H1 (cell line): ENCODE measurements at regions not wholly inside any gene's neighbourhood (a gene's known extent, or its start where the extent isn't known, plus 50 kb on each side); places are given as distances from the start of the nearest gene placed in this dataset.
A peak's percentile ranks its signal among the peaks of the same experiment; 100 is the strongest.

Experiments
- CTCF ChIA-PET: fragments of 300-600 bp; sonication (Branson Sonifier 250); formaldehyde crosslinking; loops from one replicate; lab custom pipeline; 2021; ENCODE audit not compliant: partially characterized antibody; lab: Charles Lee
- POLR2A ChIA-PET: fragments of 300-600 bp; sonication (Branson Sonifier 250); formaldehyde crosslinking; loops from one replicate; lab custom pipeline; 2021; ENCODE audit warnings: inconsistent platforms; ENCODE audit not compliant: partially characterized antibody; lab: Charles Lee
- DNase-seq, 2 experiments: peaks; one replicate each; pipeline versions ENCODE4 v3.0.0 to v3.0.0-alpha.2; 2010 to 2022; ENCODE audit warnings: low spot score in 2 of 2, low read depth in 1 of 2, mixed read lengths in 1 of 2
- FAIRE-seq: peaks from 2 replicates; lab custom pipeline; 2011; peaks lifted over from hg19 to GRCh38; lab: Jason Lieb, UNC
- H2AFZ ChIP-seq: 2 replicates; pipeline ENCODE4 v1.8.1; 2012; ENCODE audit warnings: low read length, inconsistent platforms
- H2AK5ac ChIP-seq: 2 replicates; pipeline ENCODE4 v1.6.1; 2013; ENCODE audit warnings: low read depth, low read length
- H2BK120ac ChIP-seq: replicated peaks from 2 replicates; pipeline ENCODE3; 2013; ENCODE audit warnings: low read depth, low read length, inconsistent platforms
- H2BK12ac ChIP-seq: 2 replicates; pipeline ENCODE4 v1.6.1; 2013; ENCODE audit warnings: low read depth, low read length
- H2BK15ac ChIP-seq: 2 replicates; pipeline ENCODE4 v1.6.1; 2013; ENCODE audit warnings: low read length
- H2BK20ac ChIP-seq: 2 replicates; pipeline ENCODE4 v1.6.1; 2013; ENCODE audit warnings: low read length
- H2BK5ac ChIP-seq: 2 replicates; pipeline ENCODE4 v1.6.1; 2013; ENCODE audit warnings: low read depth, low read length
- H3K14ac ChIP-seq: 2 replicates; pipeline ENCODE4 v1.6.1; 2013; ENCODE audit warnings: inconsistent platforms; ENCODE audit not compliant: insufficient read length
- H3K18ac ChIP-seq: 2 replicates; pipeline ENCODE4 v1.6.1; 2013; ENCODE audit warnings: low read length; ENCODE audit errors: extremely low read depth
- H3K23ac ChIP-seq: 2 replicates; pipeline ENCODE4 v1.6.1; 2013; ENCODE audit warnings: inconsistent platforms; ENCODE audit not compliant: insufficient read length
- H3K23me2 ChIP-seq: 2 replicates; pipeline ENCODE4 v1.6.1; 2013; ENCODE audit warnings: low read depth, low read length
- H3K27ac ChIP-seq: 2 replicates; pipeline ENCODE4 v1.6.1; 2011; ENCODE audit warnings: low read depth, low read length, inconsistent platforms
- H3K27me3 ChIP-seq, 4 experiments: replicated peaks in 1 of 4; 1 replicate in 1 of 4; 2 replicates in 3 of 4; pipeline versions ENCODE4 v1.6.1 to v1.8.1; 2011 to 2013; ENCODE audit warnings: low read length in 3 of 4, mild to moderate bottlenecking in 3 of 4, inconsistent platforms in 2 of 4, mixed read lengths in 2 of 4, moderate library complexity in 1 of 4; ENCODE audit not compliant: control insufficient read depth in 3 of 4, insufficient read depth in 3 of 4; ENCODE audit errors: extremely low read depth in 1 of 4
- H3K36me3 ChIP-seq, 4 experiments: 2 replicates each; pipeline versions ENCODE4 v1.6.1 to v1.8.1; 2011 to 2013; ENCODE audit warnings: mild to moderate bottlenecking in 4 of 4, low read length in 3 of 4, moderate library complexity in 2 of 4, control low read depth in 1 of 4, inconsistent platforms in 1 of 4; ENCODE audit not compliant: insufficient read depth in 4 of 4, control insufficient read depth in 2 of 4
- H3K4ac ChIP-seq: replicated peaks from 2 replicates; pipeline ENCODE3; 2013; ENCODE audit warnings: low read length, low read depth, mixed read lengths, inconsistent platforms; ENCODE audit not compliant: insufficient read length
- H3K4me1 ChIP-seq, 4 experiments: replicated peaks in 1 of 4; 1 replicate in 1 of 4; 2 replicates in 3 of 4; pipeline versions ENCODE4 v1.6.1 to v1.8.1; 2011 to 2013; ENCODE audit warnings: low read length in 3 of 4, inconsistent platforms in 2 of 4, mixed read lengths in 1 of 4; ENCODE audit not compliant: insufficient read depth in 4 of 4, control insufficient read depth in 3 of 4
- H3K4me2 ChIP-seq, 2 experiments: 2 replicates each; pipeline versions ENCODE4 v1.6.1 to v1.8.1; 2011 to 2013; ENCODE audit warnings: low read depth in 2 of 2, low read length in 2 of 2, control low read depth in 1 of 2, inconsistent platforms in 1 of 2, mild to moderate bottlenecking in 1 of 2; ENCODE audit not compliant: insufficient read depth in 1 of 2
- H3K4me3 ChIP-seq, 4 experiments: fragments of 200-600, 300-600 bp in 1 of 4; sonication (generic), shearing (Covaris generic), sonication (Bioruptor Twin) in 1 of 4; 2 replicates each; pipeline versions ENCODE4 v1.5.1 to v1.8.1; 2011 to 2016; ENCODE audit warnings: low read length in 4 of 4, low read depth in 3 of 4, control low read depth in 2 of 4, inconsistent platforms in 2 of 4, mild to moderate bottlenecking in 2 of 4, mixed read lengths in 1 of 4, moderate library complexity in 1 of 4; ENCODE audit not compliant: insufficient read depth in 2 of 4; ENCODE audit errors: extremely low read depth in 1 of 4
- H3K56ac ChIP-seq: replicated peaks from 2 replicates; pipeline ENCODE3; 2013; ENCODE audit warnings: low read depth, mild to moderate bottlenecking, mixed read lengths, low read length, inconsistent platforms; ENCODE audit not compliant: insufficient read length
- H3K79me1 ChIP-seq: 2 replicates; pipeline ENCODE4 v1.6.1; 2013; ENCODE audit warnings: low read depth, low read length, control low read depth
- H3K79me2 ChIP-seq, 2 experiments: 2 replicates each; pipeline versions ENCODE4 v1.6.1 to v1.8.1; 2012 to 2013; ENCODE audit warnings: low read length in 2 of 2, mild to moderate bottlenecking in 2 of 2, inconsistent platforms in 1 of 2; ENCODE audit not compliant: insufficient read depth in 2 of 2, control insufficient read depth in 1 of 2
- H3K9ac ChIP-seq, 4 experiments: replicated peaks in 1 of 4; 1 replicate in 1 of 4; 2 replicates in 3 of 4; pipeline versions ENCODE4 v1.6.1 to v1.8.1; 2011 to 2013; ENCODE audit warnings: low read depth in 3 of 4, low read length in 3 of 4, control low read depth in 2 of 4, mild to moderate bottlenecking in 2 of 4, moderate library complexity in 2 of 4, inconsistent platforms in 1 of 4; ENCODE audit errors: extremely low read depth in 1 of 4
- H3K9me3 ChIP-seq, 2 experiments: 2 replicates each; pipeline versions ENCODE4 v1.6.1 to v1.8.1; 2012 to 2013; ENCODE audit warnings: mild to moderate bottlenecking in 2 of 2, moderate library complexity in 2 of 2, control low read depth in 1 of 2, inconsistent platforms in 1 of 2, low read depth in 1 of 2, low read length in 1 of 2, mixed read lengths in 1 of 2; ENCODE audit not compliant: insufficient read depth in 2 of 2
- H4K20me1 ChIP-seq, 2 experiments: replicated peaks in 1 of 2; 2 replicates each; pipeline versions ENCODE3 to v1.8.1; 2011 to 2013; ENCODE audit warnings: inconsistent platforms in 2 of 2, low read length in 2 of 2, mild to moderate bottlenecking in 1 of 2; ENCODE audit not compliant: insufficient read depth in 2 of 2, control insufficient read depth in 1 of 2
- H4K5ac ChIP-seq: 2 replicates; pipeline ENCODE4 v1.6.1; 2013; ENCODE audit warnings: low read length, low read depth, mixed read lengths, inconsistent platforms; ENCODE audit not compliant: insufficient read length
- H4K8ac ChIP-seq: 2 replicates; pipeline ENCODE4 v1.8.0; 2013; ENCODE audit warnings: mild to moderate bottlenecking, moderate library complexity, low read length, inconsistent platforms; ENCODE audit not compliant: insufficient read depth; ENCODE audit errors: extremely low read depth
- H4K91ac ChIP-seq: replicated peaks from 2 replicates; pipeline ENCODE3; 2013; ENCODE audit warnings: low read length, mixed read lengths, inconsistent platforms; ENCODE audit not compliant: insufficient read length
- ASH2L ChIP-seq: fragments of 200-600, 300-600 bp; sonication (generic); IDR thresholded peaks from one replicate; pipeline ENCODE4 v1.7.1; 2017; ENCODE audit warnings: low read length
- BACH1 ChIP-seq: IDR thresholded peaks from 2 replicates; pipeline ENCODE4 v1.6.1; 2012; ENCODE audit warnings: low read length, improper control_type of control experiment
- BCL11A ChIP-seq, 2 experiments: IDR thresholded peaks; one replicate each; pipeline ENCODE4 v1.6.1; 2011; ENCODE audit warnings: low read depth in 2 of 2, low read length in 2 of 2, mild to moderate bottlenecking in 2 of 2
- CEBPB ChIP-seq: IDR thresholded peaks from 2 replicates; pipeline ENCODE4 v1.6.1; 2012; ENCODE audit warnings: low read depth, low read length
- CHD2 ChIP-seq: IDR thresholded peaks from 2 replicates; pipeline ENCODE4 v1.6.1; 2012; ENCODE audit warnings: low read length, improper control_type of control experiment
- CTCF ChIP-seq, 3 experiments: IDR thresholded peaks; 1 replicate in 2 of 3; 2 replicates in 1 of 3; pipeline versions ENCODE4 v1.5.1 to v1.6.1; 2011; ENCODE audit warnings: low read length in 3 of 3, mild to moderate bottlenecking in 3 of 3, inconsistent platforms in 2 of 3, low read depth in 1 of 3, moderate library complexity in 1 of 3; ENCODE audit not compliant: insufficient read depth in 1 of 3; ENCODE audit errors: control extremely low read depth in 1 of 3
- EP300 ChIP-seq, 2 experiments: IDR thresholded peaks; 1 replicate in 1 of 2; 2 replicates in 1 of 2; pipeline ENCODE4 v1.6.1; 2011 to 2012; ENCODE audit warnings: low read depth in 2 of 2, low read length in 2 of 2, mild to moderate bottlenecking in 2 of 2, borderline replicate concordance in 1 of 2, inconsistent platforms in 1 of 2, moderate library complexity in 1 of 2
- GTF2F1 ChIP-seq: IDR thresholded peaks from 2 replicates; pipeline ENCODE4 v1.6.1; 2012; ENCODE audit warnings: low read depth, low read length, improper control_type of control experiment, borderline replicate concordance
- RFX5 ChIP-seq: IDR thresholded peaks from 2 replicates; pipeline ENCODE4 v1.6.1; 2011; ENCODE audit warnings: low read depth, low read length, improper control_type of control experiment, borderline replicate concordance
- RNF2 ChIP-seq: fragments of 200-900, 300-1000 bp; sonication (generic); IDR thresholded peaks from 2 replicates; pipeline ENCODE4 v1.7.1; 2016; ENCODE audit warnings: borderline replicate concordance, low read depth, mild to moderate bottlenecking, antibody characterized with exemption, low read length; ENCODE audit not compliant: poor library complexity, severe bottlenecking; ENCODE audit errors: missing control alignments
- SIRT6 ChIP-seq: IDR thresholded peaks from one replicate; pipeline ENCODE4 v1.7.1; 2012; ENCODE audit warnings: low read length, inconsistent platforms
- SP1 ChIP-seq: IDR thresholded peaks from 2 replicates; pipeline ENCODE4 v1.6.1; 2011; ENCODE audit warnings: low read depth, low read length
- WGBS, 2 experiments: shearing (Covaris generic) in 1 of 2; methylation state at CpG; one replicate each; pipeline versions ENCODE4 v1.1.6 to v1.1.7; 2013 to 2015; ENCODE audit warnings: low lambda C conversion rate in 2 of 2, mixed read lengths in 2 of 2, inconsistent platforms in 1 of 2, low coverage in 1 of 2, missing lambda C conversion rate in 1 of 2; ENCODE audit not compliant: insufficient replicate concordance in 2 of 2, insufficient coverage in 1 of 2, insufficient read length in 1 of 2; ENCODE audit errors: extremely low coverage in 1 of 2, missing lambda C conversion rate in 1 of 2; 5-methylcytosine and 5-hydroxymethylcytosine counted together

GRCh38 chrX:34768290-34768689 lies 111.2 kb upstream of the TMEM47 start:
- Histone ChIP-seq H3K79me2 (no peaks in the 10 kb centered on the region), H3K23me2 (no peaks in the 10 kb centered on the region), H4K20me1 (no peaks in the 10 kb centered on the region), H3K18ac (no peak overlapping the region), H2BK12ac (no peak overlapping the region), H2AK5ac (no peak overlapping the region), H3K4ac (no peak overlapping the region), H3K36me3 (no peaks in the 10 kb centered on the region), H3K23ac (no peak overlapping the region), H2BK15ac (no peak overlapping the region), H4K8ac (no peak overlapping the region), H3K79me1 (no peaks in the 10 kb centered on the region), H3K27me3 (no peaks in the 10 kb centered on the region), H2BK120ac (no peak overlapping the region), H3K9me3 (no peaks in the 10 kb centered on the region), H4K5ac (no peak overlapping the region), H3K14ac (no peak overlapping the region), H4K91ac (no peak overlapping the region), H3K4me2 (no peak overlapping the region), H2BK20ac (no peak overlapping the region), H3K27ac (no peak overlapping the region), H3K56ac (no peak overlapping the region), H3K9ac (no peak overlapping the region), H2BK5ac (no peak overlapping the region), H2AFZ (no peak overlapping the region), H3K4me3 (no peak overlapping the region), H3K4me1 (peaks cover 0 to 7% (median 2%) of the 10 kb centered on the region in 4 experiments; a peak in 3 of 7 replicates)
- FAIRE-seq: peak; percentile 93
- POLR2A ChIA-PET: no interaction called here
- DNase-seq: no peak
- CTCF ChIA-PET: interaction anchor here (0.7 to 0.9 kb wide), 2 partner anchors 20 to 131 kb away, joined by 3 read pairs; no protein-coding TSS in a partner anchor
- 95% methylated on average over 2 of the region's 2 CpGs; no CpG with 5 or more reads in 1 of the 2 experiments for WGBS, 2 experiments
- no peak for TF ChIP-seq BACH1
- no peak for TF ChIP-seq GTF2F1
- TF ChIP-seq CHD2: no peak
- no peak for TF ChIP-seq CTCF (IDR thresholded peaks at IDR 0.05; ENCODE audit: control extremely low read depth in 1 of 3, insufficient read depth in 1 of 3, low read depth in 1 of 3, low read length in 3 of 3)
- no peak for TF ChIP-seq CEBPB
- TF ChIP-seq SIRT6: no peak
- TF ChIP-seq RFX5: no peak
- TF ChIP-seq RNF2: no peak
- no peak for TF ChIP-seq BCL11A (IDR thresholded peaks at IDR 0.05; ENCODE audit: low read depth in 2 of 2, low read length in 2 of 2)
- TF ChIP-seq SP1: no peak
- no peak for TF ChIP-seq EP300 (IDR thresholded peaks at IDR 0.05; ENCODE audit: borderline replicate concordance in 1 of 2, low read depth in 2 of 2, low read length in 2 of 2)
- TF ChIP-seq ASH2L: no peak
